ENCODE measurements at regions not wholly inside any gene's neighbourhood (a gene's known extent, or its start where the extent isn't known, plus 50 kb on each side); places are given as distances from the start of the nearest gene placed in this dataset.

- Histone ChIP-seq H3K4me1 (ENCODE audit: insufficient read depth) (peaks cover 9% of the 10 kb centered on the region; the same call in 1 of the 2 replicates), H3K27me3 (ENCODE audit: insufficient read depth) (no peaks in the 10 kb centered on the region), H2AFZ (no peak overlapping the region), H3K4me3 (no peak overlapping the region), H3K4me2 (no peak overlapping the region), H3F3A (replicated peaks; ENCODE audit: low read depth) (no peaks in the 10 kb centered on the region), H3K36me3 (ENCODE audit: insufficient read depth) (no peaks in the 10 kb centered on the region), H3K9me2 (ENCODE audit: insufficient read depth) (no peaks in the 10 kb centered on the region), H4K20me1 (replicated peaks; ENCODE audit: insufficient read depth) (no peaks in the 10 kb centered on the region), H3K79me2 (replicated peaks; ENCODE audit: insufficient read depth) (no peaks in the 10 kb centered on the region), H3K27ac (ENCODE audit: low read depth) (no peak overlapping the region)
- peaks cover 9% of the 10 kb centered on the region; the same call in 1 of the 3 replicates for H3K36me3 Mint-ChIP-seq (ENCODE audit: low read depth)
- no peak overlapping the region for H3K27ac Mint-ChIP-seq
- no peak overlapping the region for H3K4me3 Mint-ChIP-seq
- peaks cover 12% of the 10 kb centered on the region for H3K9me3 Mint-ChIP-seq
- no peaks in the 10 kb centered on the region for H3K27me3 Mint-ChIP-seq (ENCODE audit: insufficient read depth, low read depth, poor library complexity)
- peaks cover 12% of the 10 kb centered on the region for H3K4me1 Mint-ChIP-seq
- ATAC-seq (no peak), DNase-seq (ENCODE audit: low spot score) (no peak)
- TF ChIP-seq EZH2 (IDR thresholded peaks at IDR 0.05; ENCODE audit: low read depth, unreplicated experiment), result no peak
These were observed 85.3 kb upstream of the ACVR2A start for GRCh38 chr2:147759536-147759935.

GRCh38 chr2:147758821-147759220 lies 86.0 kb upstream of the ACVR2A start:
- Histone ChIP-seq H3F3A (replicated peaks; ENCODE audit: low read depth) (no peaks in the 10 kb centered on the region), H3K79me2 (replicated peaks; ENCODE audit: insufficient read depth) (no peaks in the 10 kb centered on the region), H3K36me3 (ENCODE audit: insufficient read depth) (no peaks in the 10 kb centered on the region), H3K27ac (ENCODE audit: low read depth) (no peak overlapping the region), H3K4me3 (no peak overlapping the region), H2AFZ (no peak overlapping the region), H3K4me2 (no peak overlapping the region), H3K9me2 (ENCODE audit: insufficient read depth) (no peaks in the 10 kb centered on the region), H3K27me3 (ENCODE audit: insufficient read depth) (no peaks in the 10 kb centered on the region), H3K4me1 (ENCODE audit: insufficient read depth) (peaks cover 9% of the 10 kb centered on the region; the same call in 1 of the 2 replicates), H4K20me1 (replicated peaks; ENCODE audit: insufficient read depth) (no peaks in the 10 kb centered on the region)
- H3K9me3 Mint-ChIP-seq, result peaks cover 8% of the 10 kb centered on the region
- H3K4me3 Mint-ChIP-seq, result no peak overlapping the region
- no peak for ATAC-seq
- TF ChIP-seq, protein P1, sequence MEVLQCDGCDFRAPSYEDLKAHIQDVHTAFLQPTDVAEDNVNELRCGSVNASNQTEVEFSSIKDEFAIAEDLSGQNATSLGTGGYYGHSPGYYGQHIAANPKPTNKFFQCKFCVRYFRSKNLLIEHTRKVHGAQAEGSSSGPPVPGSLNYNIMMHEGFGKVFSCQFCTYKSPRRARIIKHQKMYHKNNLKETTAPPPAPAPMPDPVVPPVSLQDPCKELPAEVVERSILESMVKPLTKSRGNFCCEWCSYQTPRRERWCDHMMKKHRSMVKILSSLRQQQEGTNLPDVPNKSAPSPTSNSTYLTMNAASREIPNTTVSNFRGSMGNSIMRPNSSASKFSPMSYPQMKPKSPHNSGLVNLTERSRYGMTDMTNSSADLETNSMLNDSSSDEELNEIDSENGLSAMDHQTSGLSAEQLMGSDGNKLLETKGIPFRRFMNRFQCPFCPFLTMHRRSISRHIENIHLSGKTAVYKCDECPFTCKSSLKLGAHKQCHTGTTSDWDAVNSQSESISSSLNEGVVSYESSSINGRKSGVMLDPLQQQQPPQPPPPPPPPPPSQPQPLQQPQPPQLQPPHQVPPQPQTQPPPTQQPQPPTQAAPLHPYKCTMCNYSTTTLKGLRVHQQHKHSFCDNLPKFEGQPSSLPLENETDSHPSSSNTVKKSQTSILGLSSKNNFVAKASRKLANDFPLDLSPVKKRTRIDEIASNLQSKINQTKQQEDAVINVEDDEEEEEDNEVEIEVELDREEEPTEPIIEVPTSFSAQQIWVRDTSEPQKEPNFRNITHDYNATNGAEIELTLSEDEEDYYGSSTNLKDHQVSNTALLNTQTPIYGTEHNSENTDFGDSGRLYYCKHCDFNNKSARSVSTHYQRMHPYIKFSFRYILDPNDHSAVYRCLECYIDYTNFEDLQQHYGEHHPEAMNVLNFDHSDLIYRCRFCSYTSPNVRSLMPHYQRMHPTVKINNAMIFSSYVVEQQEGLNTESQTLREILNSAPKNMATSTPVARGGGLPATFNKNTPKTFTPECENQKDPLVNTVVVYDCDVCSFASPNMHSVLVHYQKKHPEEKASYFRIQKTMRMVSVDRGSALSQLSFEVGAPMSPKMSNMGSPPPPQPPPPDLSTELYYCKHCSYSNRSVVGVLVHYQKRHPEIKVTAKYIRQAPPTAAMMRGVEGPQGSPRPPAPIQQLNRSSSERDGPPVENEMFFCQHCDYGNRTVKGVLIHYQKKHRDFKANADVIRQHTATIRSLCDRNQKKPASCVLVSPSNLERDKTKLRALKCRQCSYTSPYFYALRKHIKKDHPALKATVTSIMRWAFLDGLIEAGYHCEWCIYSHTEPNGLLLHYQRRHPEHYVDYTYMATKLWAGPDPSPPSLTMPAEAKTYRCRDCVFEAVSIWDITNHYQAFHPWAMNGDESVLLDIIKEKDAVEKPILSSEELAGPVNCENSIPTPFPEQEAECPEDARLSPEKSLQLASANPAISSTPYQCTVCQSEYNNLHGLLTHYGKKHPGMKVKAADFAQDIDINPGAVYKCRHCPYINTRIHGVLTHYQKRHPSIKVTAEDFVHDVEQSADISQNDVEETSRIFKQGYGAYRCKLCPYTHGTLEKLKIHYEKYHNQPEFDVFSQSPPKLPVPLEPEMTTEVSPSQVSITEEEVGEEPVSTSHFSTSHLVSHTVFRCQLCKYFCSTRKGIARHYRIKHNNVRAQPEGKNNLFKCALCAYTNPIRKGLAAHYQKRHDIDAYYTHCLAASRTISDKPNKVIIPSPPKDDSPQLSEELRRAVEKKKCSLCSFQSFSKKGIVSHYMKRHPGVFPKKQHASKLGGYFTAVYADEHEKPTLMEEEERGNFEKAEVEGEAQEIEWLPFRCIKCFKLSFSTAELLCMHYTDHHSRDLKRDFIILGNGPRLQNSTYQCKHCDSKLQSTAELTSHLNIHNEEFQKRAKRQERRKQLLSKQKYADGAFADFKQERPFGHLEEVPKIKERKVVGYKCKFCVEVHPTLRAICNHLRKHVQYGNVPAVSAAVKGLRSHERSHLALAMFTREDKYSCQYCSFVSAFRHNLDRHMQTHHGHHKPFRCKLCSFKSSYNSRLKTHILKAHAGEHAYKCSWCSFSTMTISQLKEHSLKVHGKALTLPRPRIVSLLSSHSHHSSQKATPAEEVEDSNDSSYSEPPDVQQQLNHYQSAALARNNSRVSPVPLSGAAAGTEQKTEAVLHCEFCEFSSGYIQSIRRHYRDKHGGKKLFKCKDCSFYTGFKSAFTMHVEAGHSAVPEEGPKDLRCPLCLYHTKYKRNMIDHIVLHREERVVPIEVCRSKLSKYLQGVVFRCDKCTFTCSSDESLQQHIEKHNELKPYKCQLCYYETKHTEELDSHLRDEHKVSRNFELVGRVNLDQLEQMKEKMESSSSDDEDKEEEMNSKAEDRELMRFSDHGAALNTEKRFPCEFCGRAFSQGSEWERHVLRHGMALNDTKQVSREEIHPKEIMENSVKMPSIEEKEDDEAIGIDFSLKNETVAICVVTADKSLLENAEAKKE (CRISPR knock-in tag; IDR thresholded peaks at IDR 0.05), result no peak
- H3K4me1 Mint-ChIP-seq, result peaks cover 12% of the 10 kb centered on the region
- H3K27ac Mint-ChIP-seq, result no peak overlapping the region
- DNase-seq (ENCODE audit: low spot score), result no peak
- peaks cover 5% of the 10 kb centered on the region; the same call in 1 of the 3 replicates for H3K36me3 Mint-ChIP-seq (ENCODE audit: low read depth)
- H3K27me3 Mint-ChIP-seq (ENCODE audit: insufficient read depth, low read depth, poor library complexity), result no peaks in the 10 kb centered on the region

All from GM23338 (cell line).